CD14-positive monocyte (primary cell): ENCODE measurements at regions not wholly inside any gene's neighbourhood (a gene's known extent, or its start where the extent isn't known, plus 50 kb on each side); places are given as distances from the start of the nearest gene placed in this dataset.

ENCODE experiments used
- DNase-seq, 3 donors: peaks; one replicate each; pipeline ENCODE4 v3.0.0-alpha.2; 2011 to 2022
- H2AFZ ChIP-seq: 2 replicates; pipeline ENCODE4 v1.6.0; 2012; ENCODE audit warnings: mild to moderate bottlenecking, low read depth, low read length, inconsistent platforms; ENCODE audit not compliant: insufficient read depth, poor library complexity, severe bottlenecking
- H3K27ac ChIP-seq, 2 donors: 1 replicate in 1 of 2; 2 replicates in 1 of 2; pipeline ENCODE4 v1.5.1; 2012 to 2013; ENCODE audit warnings: low read length in 2 of 2, control low read depth in 1 of 2, inconsistent platforms in 1 of 2, low read depth in 1 of 2, mild to moderate bottlenecking in 1 of 2
- H3K27me3 ChIP-seq, 2 donors: one replicate each; pipeline versions ENCODE4 v1.6.0 to v1.6.1; 2011 to 2013; ENCODE audit warnings: low read length in 2 of 2; ENCODE audit not compliant: control insufficient read depth in 2 of 2, insufficient read depth in 2 of 2
- H3K36me3 ChIP-seq, 2 donors: replicated peaks in 1 of 2; 1 replicate in 1 of 2; 2 replicates in 1 of 2; pipeline versions ENCODE4 v1.5.1 to v1.6.1; 2012 to 2013; ENCODE audit warnings: low read length in 2 of 2, control low read depth in 1 of 2, inconsistent platforms in 1 of 2, mild to moderate bottlenecking in 1 of 2; ENCODE audit not compliant: insufficient read depth in 2 of 2, control insufficient read depth in 1 of 2
- H3K4me1 ChIP-seq, 2 donors: 1 replicate in 1 of 2; 2 replicates in 1 of 2; pipeline versions ENCODE4 v1.5.1 to v1.6.1; 2012 to 2013; ENCODE audit warnings: low read length in 2 of 2, control low read depth in 1 of 2, inconsistent platforms in 1 of 2, mild to moderate bottlenecking in 1 of 2, moderate library complexity in 1 of 2; ENCODE audit not compliant: insufficient read depth in 2 of 2, control insufficient read depth in 1 of 2
- H3K4me2 ChIP-seq: replicated peaks from 2 replicates; pipeline ENCODE3; 2012; ENCODE audit warnings: low read length, moderate library complexity, mild to moderate bottlenecking; ENCODE audit not compliant: poor library complexity, severe bottlenecking; ENCODE audit errors: extremely low read depth
- H3K4me3 ChIP-seq, 3 experiments: fragments of 200-600 bp in 1 of 3; sonication (generic) in 1 of 3; replicated peaks in 1 of 3; 1 replicate in 2 of 3; 2 replicates in 1 of 3; pipeline ENCODE4 v1.5.1; 2011 to 2013; ENCODE audit warnings: low read length in 3 of 3, mild to moderate bottlenecking in 3 of 3, control low read depth in 2 of 3, low read depth in 2 of 3, inconsistent platforms in 1 of 3, moderate library complexity in 1 of 3
- H3K79me2 ChIP-seq: 2 replicates; pipeline ENCODE4 v1.6.0; 2012; ENCODE audit warnings: mild to moderate bottlenecking, control low read depth, inconsistent platforms, low read length, moderate library complexity; ENCODE audit not compliant: insufficient read depth
- H3K9ac ChIP-seq: 2 replicates; pipeline ENCODE4 v1.6.0; 2017; ENCODE audit warnings: low read length, mild to moderate bottlenecking; ENCODE audit not compliant: insufficient read depth, poor library complexity, severe bottlenecking
- H3K9me3 ChIP-seq, 2 donors: replicated peaks in 1 of 2; 1 replicate in 1 of 2; 2 replicates in 1 of 2; pipeline versions ENCODE4 v1.5.1 to v1.6.1; 2012 to 2013; ENCODE audit warnings: low read length in 2 of 2, control low read depth in 1 of 2; ENCODE audit not compliant: control insufficient read depth in 1 of 2, insufficient read depth in 1 of 2
- H4K20me1 ChIP-seq: 2 replicates; pipeline ENCODE4 v1.6.0; 2012; ENCODE audit warnings: mild to moderate bottlenecking, low read length, control low read depth, moderate library complexity; ENCODE audit not compliant: insufficient read depth
- H3K27ac Mint-ChIP-seq, 7 donors: one replicate each; pipeline ENCODE4 v1.8.0; 2020; ENCODE audit warnings: mild to moderate bottlenecking in 7 of 7, mixed read lengths in 7 of 7, moderate library complexity in 6 of 7, inconsistent platforms in 2 of 7
- H3K27me3 Mint-ChIP-seq, 3 donors: one replicate each; pipeline ENCODE4 v1.8.0; 2021 to 2022; ENCODE audit warnings: low read depth in 3 of 3, mild to moderate bottlenecking in 3 of 3, mixed read lengths in 3 of 3, moderate library complexity in 3 of 3, inconsistent platforms in 1 of 3
- H3K36me3 Mint-ChIP-seq, 2 donors: one replicate each; pipeline ENCODE4 v1.8.0; 2020; ENCODE audit warnings: mixed read lengths in 2 of 2, inconsistent platforms in 1 of 2, mild to moderate bottlenecking in 1 of 2
- H3K4me1 Mint-ChIP-seq: one replicate; pipeline ENCODE4 v1.8.0; 2020; ENCODE audit warnings: mild to moderate bottlenecking, mixed read lengths
- H3K4me3 Mint-ChIP-seq, 2 donors: one replicate each; pipeline ENCODE4 v1.8.0; 2020; ENCODE audit warnings: mild to moderate bottlenecking in 2 of 2, mixed read lengths in 2 of 2, moderate library complexity in 1 of 2
- H3K9me3 Mint-ChIP-seq, 7 donors: one replicate each; pipeline ENCODE4 v1.8.0; 2020 to 2022; ENCODE audit warnings: mixed read lengths in 7 of 7, mild to moderate bottlenecking in 6 of 7, moderate library complexity in 6 of 7, inconsistent platforms in 2 of 7
- WGBS: methylation state at CpG from one replicate; pipeline ENCODE4 v1.1.5; 2013; ENCODE audit warnings: missing lambda C conversion rate; ENCODE audit not compliant: insufficient coverage; 5-methylcytosine and 5-hydroxymethylcytosine counted together
- intact Hi-C, 2 donors: fragments of 100-400 bp; cut with micrococcal nuclease; formaldehyde crosslinking; loops; one replicate each; pipeline versions ENCODE4 v1.15.0 to v1.15.1; 2023
- TF ChIP-seq, protein P1 (sequence below): fragments of 200-600 bp; IDR thresholded peaks from one replicate; pipeline ENCODE4 v1.8.0; 2022; ENCODE audit warnings: antibody characterized with exemption, mild to moderate bottlenecking

DNA sequence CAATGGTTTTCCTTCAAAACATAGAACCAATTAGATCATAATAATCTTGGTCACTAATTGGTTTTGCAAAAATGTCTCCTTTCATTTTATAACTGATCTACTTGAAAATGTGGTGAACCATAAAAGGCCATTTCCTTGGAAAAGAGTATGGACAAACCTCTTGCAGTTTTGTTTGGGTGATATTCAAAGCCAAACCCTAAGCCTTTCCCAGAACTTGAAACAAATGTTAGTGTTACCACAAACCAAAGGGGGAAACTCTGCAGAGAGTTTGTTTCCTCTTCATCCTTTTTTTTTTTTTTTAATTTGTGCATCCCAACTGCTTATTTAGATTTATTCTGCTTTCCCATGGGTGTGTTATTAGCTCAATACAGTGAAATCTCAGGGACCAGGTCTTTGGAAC, 204.4 kb upstream of the ADAMTSL1 start:
- Mint-ChIP-seq H3K27me3 (peaks cover 0 to 2% (median 2%) of the 10 kb centered on the region in 3 donors), H3K9me3 (peaks cover 0 to 7% (median 0%) of the 10 kb centered on the region in 7 donors), H3K4me1 (no peaks in the 10 kb centered on the region), H3K36me3 (no peaks in the 10 kb centered on the region), H3K4me3 (no peak overlapping the region), H3K27ac (no peak overlapping the region)
- H3K4me2 ChIP-seq = no peak overlapping the region
- no peaks in the 10 kb centered on the region for H3K27me3 ChIP-seq
- DNase-seq = no peak
- TF ChIP-seq, protein P1, sequence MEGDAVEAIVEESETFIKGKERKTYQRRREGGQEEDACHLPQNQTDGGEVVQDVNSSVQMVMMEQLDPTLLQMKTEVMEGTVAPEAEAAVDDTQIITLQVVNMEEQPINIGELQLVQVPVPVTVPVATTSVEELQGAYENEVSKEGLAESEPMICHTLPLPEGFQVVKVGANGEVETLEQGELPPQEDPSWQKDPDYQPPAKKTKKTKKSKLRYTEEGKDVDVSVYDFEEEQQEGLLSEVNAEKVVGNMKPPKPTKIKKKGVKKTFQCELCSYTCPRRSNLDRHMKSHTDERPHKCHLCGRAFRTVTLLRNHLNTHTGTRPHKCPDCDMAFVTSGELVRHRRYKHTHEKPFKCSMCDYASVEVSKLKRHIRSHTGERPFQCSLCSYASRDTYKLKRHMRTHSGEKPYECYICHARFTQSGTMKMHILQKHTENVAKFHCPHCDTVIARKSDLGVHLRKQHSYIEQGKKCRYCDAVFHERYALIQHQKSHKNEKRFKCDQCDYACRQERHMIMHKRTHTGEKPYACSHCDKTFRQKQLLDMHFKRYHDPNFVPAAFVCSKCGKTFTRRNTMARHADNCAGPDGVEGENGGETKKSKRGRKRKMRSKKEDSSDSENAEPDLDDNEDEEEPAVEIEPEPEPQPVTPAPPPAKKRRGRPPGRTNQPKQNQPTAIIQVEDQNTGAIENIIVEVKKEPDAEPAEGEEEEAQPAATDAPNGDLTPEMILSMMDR = no peak
- H3K9ac ChIP-seq = no peak overlapping the region
- no peak overlapping the region for H2AFZ ChIP-seq
- no peaks in the 10 kb centered on the region for H3K36me3 ChIP-seq
- no peaks in the 10 kb centered on the region for H3K4me1 ChIP-seq
- intact Hi-C loops = no loop called here
- H3K4me3 ChIP-seq = no peak overlapping the region
- peaks cover 4 to 9% of the 10 kb centered on the region in 2 donors for H3K9me3 ChIP-seq
- no peaks in the 10 kb centered on the region for H4K20me1 ChIP-seq
- H3K27ac ChIP-seq = no peak overlapping the region
- H3K79me2 ChIP-seq = no peaks in the 10 kb centered on the region

DNA sequence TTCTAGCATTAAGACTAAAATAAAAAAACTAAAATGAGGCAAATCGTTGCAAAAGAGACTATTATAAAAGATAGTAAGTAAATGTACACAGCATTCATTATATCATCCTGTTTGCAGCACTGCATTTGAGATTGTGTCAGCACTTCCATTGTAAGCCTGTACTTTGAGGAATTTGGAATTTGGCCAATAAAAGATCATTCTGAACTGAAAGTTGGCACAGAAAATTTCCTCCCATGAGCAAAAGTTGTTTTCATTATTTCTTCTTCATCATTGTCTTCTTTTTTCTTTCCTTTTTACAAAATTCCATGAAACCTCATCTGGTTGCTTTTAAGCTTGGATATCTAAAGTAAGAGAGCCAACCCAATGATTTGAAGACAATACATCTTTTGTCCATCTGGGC, 199.3 kb upstream of the ADAMTSL1 start:
- H3K27ac ChIP-seq = no peak overlapping the region
- H2AFZ ChIP-seq = no peak overlapping the region
- no peak overlapping the region for H3K9ac ChIP-seq
- no peak overlapping the region for H3K4me2 ChIP-seq
- no peak overlapping the region for H3K27ac Mint-ChIP-seq
- no peak overlapping the region for H3K4me3 Mint-ChIP-seq
- H3K79me2 ChIP-seq = no peaks in the 10 kb centered on the region
- H3K36me3 Mint-ChIP-seq = no peaks in the 10 kb centered on the region
- no peaks in the 10 kb centered on the region for H4K20me1 ChIP-seq
- intact Hi-C loops = no loop called here
- WGBS = no CpG with 5 or more reads among the region's 1 CpG
- no peaks in the 10 kb centered on the region for H3K27me3 Mint-ChIP-seq
- DNase-seq = no peak
- H3K27me3 ChIP-seq = no peaks in the 10 kb centered on the region
- no peak overlapping the region for H3K4me3 ChIP-seq
- H3K9me3 Mint-ChIP-seq = peaks cover 0 to 10% (median 2%) of the 10 kb centered on the region in 7 donors
- H3K36me3 ChIP-seq = no peaks in the 10 kb centered on the region
- TF ChIP-seq, protein P1 = no peak
- no peaks in the 10 kb centered on the region for H3K4me1 Mint-ChIP-seq
- no peaks in the 10 kb centered on the region for H3K4me1 ChIP-seq
- H3K9me3 ChIP-seq = peaks cover 6 to 11% of the 10 kb centered on the region in 2 donors
